AG10803 (cell line): ENCODE measurements at regions not wholly inside any gene's neighbourhood (a gene's known extent, or its start where the extent isn't known, plus 50 kb on each side); places are given as distances from the start of the nearest gene placed in this dataset.

Experiments used
- DNase-seq: peaks from one replicate; pipeline ENCODE4 v3.0.0; 2010; ENCODE audit warnings: low read depth
- H3K4me3 ChIP-seq: 2 replicates; pipeline ENCODE4 v1.5.1; 2011; ENCODE audit warnings: mild to moderate bottlenecking, low read length, control low read depth
- CTCF ChIP-seq: conservative IDR thresholded peaks from 2 replicates; pipeline ENCODE4 v1.5.1; 2011; ENCODE audit warnings: mild to moderate bottlenecking, low read length, control low read depth, inconsistent platforms

- no peak overlapping the region for H3K4me3 ChIP-seq
- DNase-seq = no peak
- TF ChIP-seq CTCF = no peak
These were observed 106.4 kb upstream of the SDK1 start for GRCh38 chr7:3194501-3195141.

- H3K4me3 ChIP-seq = no peak overlapping the region
- TF ChIP-seq CTCF = no peak
- no peak for DNase-seq
These were observed 105.9 kb upstream of the SDK1 start for GRCh38 chr7:3195160-3195559.

GRCh38 chr7:3196629-3197400 lies 104.2 kb upstream of the SDK1 start:
- no peak for DNase-seq
- TF ChIP-seq CTCF = no peak
- no peak overlapping the region for H3K4me3 ChIP-seq

GRCh38 chr7:3197567-3198213 lies 103.4 kb upstream of the SDK1 start:
- no peak for DNase-seq
- no peak overlapping the region for H3K4me3 ChIP-seq
- no peak for TF ChIP-seq CTCF

GRCh38 chr7:3198316-3198715 lies 102.7 kb upstream of the SDK1 start:
- no peak for TF ChIP-seq CTCF
- no peak for DNase-seq

GRCh38 chr7:3200504-3200903 lies 100.5 kb upstream of the SDK1 start:
- TF ChIP-seq CTCF = no peak; the same call in 1 of the 2 replicates
- DNase-seq = no peak
- H3K4me3 ChIP-seq = no peak overlapping the region

More at GRCh38 chr7:3198316-3198715, 102.7 kb upstream of the SDK1 start:
- H3K4me3 ChIP-seq = no peak overlapping the region
